HL-60/S4 treated with retinoic acid at 250 ng/mL for 4 days and 3 days (cell line): ENCODE measurements at regions not wholly inside any gene's neighbourhood (a gene's known extent, or its start where the extent isn't known, plus 50 kb on each side); places are given as distances from the start of the nearest gene placed in this dataset.
"Not testable (repeated sequence)": the region's sequence is repeated elsewhere in the genome, so short reads cannot be mapped to it uniquely, and the experiment has no call there.

Source experiments
- in situ Hi-C: fragments of 300-500 bp; cut with MboI; formaldehyde crosslinking; loops from 2 replicates; pipeline ENCODE4 v1.7.0; 2022; ENCODE audit warnings: low sequenced_read_pairs

- in situ Hi-C loops: no loop called here
These were observed 142.6 kb upstream of the FHL2 start for GRCh38 chr2:105541189-105542050.

GRCh38 chr2:105540642-105541041 lies 141.8 kb upstream of the FHL2 start:
- in situ Hi-C loops: no loop called here

GRCh38 chr2:105539331-105539730 lies 140.5 kb upstream of the FHL2 start:
- in situ Hi-C loops: loop anchor here (10.0 kb wide), 1 partner anchor 175 kb away; no protein-coding TSS in a partner anchor

- in situ Hi-C loops: loop anchor here (10.0 kb wide), 1 partner anchor 174 kb away; no protein-coding TSS in a partner anchor
These were observed 140.0 kb upstream of the FHL2 start for GRCh38 chr2:105538840-105539239.

- in situ Hi-C loops: loop anchor here (10.0 kb wide), 1 partner anchor 173 kb away; no protein-coding TSS in a partner anchor
These were observed 139.1 kb upstream of the FHL2 start for GRCh38 chr2:105537920-105538319.

- in situ Hi-C loops: loop anchor here (10.0 kb wide), 1 partner anchor 173 kb away; no protein-coding TSS in a partner anchor
These were observed 138.6 kb upstream of the FHL2 start for GRCh38 chr2:105537466-105537865.

- in situ Hi-C loops: loop anchor here (10.0 kb wide), 1 partner anchor 171 kb away; no protein-coding TSS in a partner anchor
These were observed 137.3 kb upstream of the FHL2 start for GRCh38 chr2:105536175-105536574.

GRCh38 chr2:105529258-105529657 lies 130.4 kb upstream of the FHL2 start:
- in situ Hi-C loops: not testable (repeated sequence)

GRCh38 chr2:105526000-105526925 lies 127.4 kb upstream of the FHL2 start:
- in situ Hi-C loops: no loop called here

GRCh38 chr2:105525201-105525600 lies 126.3 kb upstream of the FHL2 start:
- in situ Hi-C loops: no loop called here

- in situ Hi-C loops: no loop called here
These were observed 123.8 kb upstream of the FHL2 start for GRCh38 chr2:105522645-105523044.

- in situ Hi-C loops: no loop called here
These were observed 122.8 kb upstream of the FHL2 start for GRCh38 chr2:105521616-105522015.

- in situ Hi-C loops: no loop called here
These were observed 122.3 kb upstream of the FHL2 start for GRCh38 chr2:105521176-105521575.

- in situ Hi-C loops: no loop called here
These were observed 120.7 kb upstream of the FHL2 start for GRCh38 chr2:105519516-105519915.

GRCh38 chr2:105518897-105519296 lies 120.0 kb upstream of the FHL2 start:
- in situ Hi-C loops: no loop called here

GRCh38 chr2:105517814-105518705 lies 119.2 kb upstream of the FHL2 start:
- in situ Hi-C loops: no loop called here

GRCh38 chr2:105515581-105516415 lies 116.9 kb upstream of the FHL2 start:
- in situ Hi-C loops: no loop called here

GRCh38 chr2:105514576-105514975 lies 115.7 kb upstream of the FHL2 start:
- in situ Hi-C loops: no loop called here

- in situ Hi-C loops: no loop called here
These were observed 112.1 kb upstream of the FHL2 start for GRCh38 chr2:105510761-105511528.
